EL (cell line): ENCODE measurements at regions not wholly inside any gene's neighbourhood (a gene's known extent, or its start where the extent isn't known, plus 50 kb on each side); places are given as distances from the start of the nearest gene placed in this dataset.
"Not testable (repeated sequence)": the region's sequence is repeated elsewhere in the genome, so short reads cannot be mapped to it uniquely, and the experiment has no call there.

Source experiments
- DNase-seq: peaks from one replicate; pipeline ENCODE4 v3.0.0-alpha.2; 2016

GRCh38 chr10:71086439-71087080 lies 125.8 kb upstream of the UNC5B start:
- no peak for DNase-seq

DNA sequence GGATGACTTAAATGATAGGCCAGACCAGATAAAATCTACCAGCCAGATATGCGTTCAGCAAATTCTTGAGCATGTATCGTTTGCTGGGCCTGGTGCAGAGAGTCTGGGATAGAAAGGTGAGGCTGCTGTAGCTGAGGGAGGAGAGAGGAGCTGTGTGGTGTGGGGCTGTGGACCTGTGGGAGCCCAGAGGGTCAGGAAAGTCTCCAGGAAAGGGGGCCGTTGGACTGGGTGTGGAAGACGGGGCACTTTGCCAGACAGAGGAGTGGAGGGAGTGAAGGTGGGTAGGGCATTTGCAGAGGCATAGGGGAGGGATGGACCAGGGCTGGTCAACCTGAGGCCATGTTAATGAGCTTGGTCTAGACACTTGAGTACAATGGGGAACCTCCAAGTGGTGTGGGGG lies 124.7 kb upstream of the UNC5B start:
- no peak for DNase-seq

- no peak for DNase-seq
Measured at GRCh38 chr10:71088054-71088453, 124.3 kb upstream of the UNC5B start.

DNA sequence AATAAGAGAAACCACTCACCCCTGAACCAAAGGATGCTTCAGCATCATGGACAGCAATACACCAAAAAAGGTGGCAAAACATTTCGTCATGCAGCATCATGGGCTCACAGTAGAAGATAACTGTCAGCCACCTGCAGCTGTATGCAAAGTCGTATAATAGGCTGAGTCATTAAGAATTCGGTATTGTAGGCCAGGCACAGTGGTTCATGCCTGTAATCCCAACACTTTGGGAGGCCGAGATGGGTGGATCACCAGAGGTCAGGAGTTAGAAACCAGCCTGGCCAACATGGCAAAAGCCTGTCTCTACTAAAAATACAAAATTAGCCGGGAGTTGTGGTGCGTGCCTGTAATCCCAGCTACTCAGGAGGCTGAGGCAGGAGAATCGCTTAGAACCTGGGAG lies 123.8 kb upstream of the UNC5B start:
- DNase-seq = not testable (repeated sequence)

- DNase-seq = no peak
Measured at GRCh38 chr10:71089162-71089561, 123.2 kb upstream of the UNC5B start.

DNA sequence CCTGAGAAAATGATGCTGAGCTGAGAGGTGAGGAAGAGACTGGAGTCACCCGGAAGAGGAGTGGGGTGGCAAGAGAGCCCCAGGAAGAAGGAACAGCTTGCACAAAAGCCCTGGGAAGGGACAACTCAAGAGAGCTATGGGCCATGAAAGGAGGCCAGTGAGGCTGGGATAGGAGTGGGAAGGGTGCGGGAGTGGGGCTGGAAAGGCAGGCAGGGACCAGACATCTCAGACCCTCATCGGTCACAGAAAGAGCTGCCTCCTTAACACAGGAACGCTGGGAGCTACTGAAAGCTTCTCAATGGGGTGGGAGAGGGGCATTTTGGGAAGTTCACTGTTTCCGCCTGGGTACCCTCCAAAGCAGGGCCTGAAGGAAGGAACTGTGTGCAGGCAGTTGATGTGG lies 122.0 kb upstream of the UNC5B start:
- DNase-seq = no peak

DNA sequence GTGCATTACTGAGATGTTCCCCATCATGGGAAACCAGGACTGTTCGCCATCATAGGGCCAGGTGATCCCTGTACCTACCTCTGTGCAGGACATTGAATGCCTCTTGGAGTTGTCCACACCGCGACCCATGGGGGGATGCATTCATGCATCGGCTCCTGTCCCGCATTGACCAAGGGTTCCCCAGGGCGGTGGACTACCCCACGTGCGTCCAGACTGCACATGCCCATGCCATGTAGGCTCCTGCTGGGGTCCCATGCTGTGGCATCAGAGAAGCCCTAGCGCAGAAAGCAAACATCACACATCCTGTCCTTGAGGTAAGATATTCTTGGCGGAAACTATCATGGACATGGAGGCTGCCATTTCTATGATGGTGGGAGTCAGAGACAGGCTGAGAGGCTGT lies 121.6 kb upstream of the UNC5B start:
- no peak for DNase-seq

- no peak for DNase-seq
Measured at GRCh38 chr10:71092812-71093401, 119.5 kb upstream of the UNC5B start.

GRCh38 chr10:71093531-71093930 lies 118.8 kb upstream of the UNC5B start:
- no peak for DNase-seq

DNA sequence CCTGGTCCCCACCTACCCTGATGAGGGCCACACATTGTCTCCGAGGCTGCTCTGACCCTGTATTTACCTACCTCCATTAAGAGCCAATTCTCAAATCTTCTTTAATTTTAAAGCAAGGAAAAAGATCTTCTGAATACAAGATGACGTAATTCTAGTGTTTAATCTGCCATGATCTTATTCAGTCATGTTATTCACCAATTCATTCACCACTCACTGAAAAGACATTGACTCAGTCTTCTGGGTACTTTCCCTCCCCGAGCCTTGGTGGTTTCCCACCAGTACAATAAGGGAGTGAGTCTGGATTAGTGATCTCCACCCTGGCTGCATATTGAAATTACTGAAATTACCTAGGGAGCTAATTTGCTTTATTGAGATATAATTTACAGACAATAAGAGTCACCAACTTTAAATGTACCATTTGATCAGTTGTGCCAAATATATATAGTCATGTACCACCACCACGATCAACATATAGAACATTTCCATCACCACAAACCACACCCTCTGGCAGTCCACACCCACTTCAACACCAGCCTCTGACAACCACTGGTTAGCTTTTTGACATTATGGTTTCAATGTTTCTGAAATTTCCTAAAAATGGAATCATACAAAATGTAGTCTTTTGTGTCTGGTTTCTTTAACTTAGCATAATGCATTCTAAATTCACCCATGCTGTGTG lies 117.5 kb upstream of the UNC5B start:
- DNase-seq = no peak

- DNase-seq = no peak
Measured at GRCh38 chr10:71099731-71100361, 112.5 kb upstream of the UNC5B start.

DNA sequence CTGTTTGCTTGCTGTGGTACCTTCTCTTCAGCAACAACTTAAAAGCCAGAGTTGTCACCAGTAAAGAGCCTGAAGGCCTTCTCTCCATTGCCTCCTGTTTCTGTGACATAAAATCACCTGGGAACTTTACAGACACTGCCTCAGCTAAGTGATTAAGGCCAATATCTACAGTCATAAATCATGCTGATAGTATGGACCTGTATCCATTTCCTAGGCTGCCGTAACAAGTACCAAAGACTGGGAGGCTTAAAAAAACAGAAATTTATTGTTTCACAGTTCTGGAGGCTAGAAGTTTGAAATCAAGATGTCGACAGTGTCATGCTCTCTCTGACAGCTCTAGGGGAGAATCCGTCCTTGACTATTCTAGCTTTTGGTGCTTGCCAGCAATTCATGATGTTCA lies 108.4 kb upstream of the UNC5B start:
- DNase-seq = no peak

- DNase-seq = not testable (repeated sequence)
Measured at GRCh38 chr10:71106151-71106550, 106.2 kb upstream of the UNC5B start.

DNA sequence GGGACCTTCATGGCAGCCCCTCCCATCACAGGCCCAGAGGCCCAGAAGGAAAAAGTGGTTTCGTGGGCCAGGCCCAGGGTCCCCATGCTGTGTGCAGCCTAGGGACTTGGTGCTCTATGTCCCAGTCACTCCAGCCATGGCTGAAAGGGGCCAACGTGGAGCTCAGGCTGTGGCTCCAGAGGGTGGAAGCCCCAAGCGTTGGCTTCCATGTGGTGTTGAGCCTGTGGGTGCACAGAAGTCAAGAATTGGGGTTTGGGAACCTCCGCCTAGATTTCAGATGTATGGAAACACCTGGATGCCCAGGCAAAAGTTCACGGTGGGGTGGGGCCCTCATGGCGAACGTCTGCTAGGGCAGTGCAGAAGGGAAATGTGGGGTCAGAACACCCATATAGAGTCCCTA lies 105.3 kb upstream of the UNC5B start:
- not testable (repeated sequence) for DNase-seq

GRCh38 chr10:71108042-71108441 lies 104.3 kb upstream of the UNC5B start:
- not testable (repeated sequence) for DNase-seq

GRCh38 chr10:71112138-71112785 lies 100.1 kb upstream of the UNC5B start:
- no peak for DNase-seq

- no peak for DNase-seq
Measured at GRCh38 chr10:71116426-71116825, 95.9 kb upstream of the UNC5B start.

DNA sequence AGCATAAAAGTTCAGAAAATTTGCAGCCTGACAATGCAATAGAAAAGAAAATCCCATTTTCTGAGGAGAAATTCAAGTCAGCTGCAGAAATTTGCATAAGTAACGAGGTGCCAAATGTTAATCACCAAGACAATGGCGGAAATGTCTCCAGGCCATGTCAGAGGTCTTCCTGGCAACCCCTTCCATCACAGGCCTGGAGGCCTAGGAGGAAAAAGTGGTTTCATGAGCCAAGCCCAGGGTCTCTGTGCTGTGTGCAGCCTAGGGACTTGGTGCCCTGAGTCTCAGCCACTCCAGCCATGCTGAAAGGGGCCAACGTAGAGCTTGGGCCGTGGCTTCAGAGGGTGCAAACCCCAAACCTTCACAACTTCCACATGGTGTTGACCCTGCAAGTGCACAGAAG lies 94.8 kb upstream of the UNC5B start:
- not testable (repeated sequence) for DNase-seq

DNA sequence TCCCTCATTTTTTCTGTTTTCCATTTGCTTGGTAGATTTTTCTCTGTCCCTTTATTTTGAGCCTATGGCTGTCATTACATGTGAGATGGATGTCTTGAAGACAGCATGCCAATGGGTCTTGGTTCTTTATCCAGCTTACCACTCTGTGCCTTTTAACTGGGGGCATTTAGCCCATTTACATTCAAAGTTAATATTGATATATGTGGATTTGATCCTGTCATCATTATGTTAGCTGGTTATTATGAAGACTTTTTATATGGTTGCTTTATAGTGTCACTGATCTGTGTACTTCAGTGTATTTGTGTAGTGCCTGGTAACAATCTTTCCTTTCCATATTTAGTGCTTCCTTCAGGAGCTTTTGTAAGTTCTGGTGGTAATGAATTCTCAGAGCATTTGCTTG lies 89.3 kb upstream of the UNC5B start:
- DNase-seq = no peak

DNA sequence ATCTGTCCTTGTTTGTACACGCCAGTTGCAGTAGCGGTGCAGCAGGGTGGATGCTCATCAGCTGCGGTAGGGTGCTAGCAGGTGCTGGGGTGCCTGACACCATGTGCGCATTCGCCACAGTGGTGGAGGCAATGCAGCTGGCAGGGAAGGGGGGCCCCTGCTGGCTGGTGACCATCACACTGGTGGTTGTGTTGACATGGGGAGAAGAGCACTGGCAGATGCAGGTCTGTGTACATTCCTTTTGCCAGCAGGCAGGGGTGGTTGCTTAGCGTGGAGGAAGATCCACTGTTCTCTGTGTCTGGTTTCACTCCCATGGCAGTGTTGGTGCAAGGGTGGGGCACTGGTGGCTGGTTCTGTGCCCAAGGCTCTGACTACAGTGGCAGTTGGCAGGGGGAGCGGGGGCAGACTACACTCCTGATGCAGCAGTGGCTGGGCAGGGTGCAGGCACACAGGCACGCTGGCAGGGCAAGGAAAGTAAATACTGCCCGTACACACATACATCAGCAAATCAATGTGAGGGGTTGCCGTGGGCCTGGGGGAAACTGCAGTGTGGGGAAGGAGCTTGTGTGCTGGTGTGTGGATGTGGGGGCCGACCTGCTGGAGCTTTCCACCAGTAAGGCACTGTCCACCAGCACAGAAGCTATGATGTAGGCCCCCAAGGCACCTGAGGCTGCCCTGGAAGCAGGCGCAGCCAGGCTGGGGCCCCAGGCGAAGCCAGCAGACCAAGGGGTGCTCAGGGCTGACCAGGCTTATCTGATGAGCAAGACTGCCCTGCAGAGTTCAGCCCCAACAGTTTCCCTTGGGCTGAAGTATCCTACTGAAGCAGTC lies 87.2 kb upstream of the UNC5B start:
- no peak for DNase-seq

DNA sequence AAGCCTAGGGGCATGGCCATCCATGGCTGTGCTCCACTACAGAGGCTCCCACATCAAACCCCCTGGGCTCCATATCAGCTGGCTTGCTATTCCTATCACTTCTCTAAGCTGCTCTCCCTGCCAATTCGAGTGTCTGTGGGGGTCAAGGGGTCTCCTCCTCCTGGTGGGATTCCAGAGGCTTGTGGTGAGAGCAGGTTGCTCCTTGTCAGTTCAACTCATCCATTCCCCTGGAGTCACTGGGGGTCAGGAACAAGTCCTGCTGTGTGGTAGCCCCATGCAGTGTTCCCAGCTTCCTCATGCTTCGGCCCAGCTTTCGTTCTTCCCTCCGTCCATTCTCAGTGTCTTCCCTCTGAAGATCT lies 86.6 kb upstream of the UNC5B start:
- no peak for DNase-seq

DNA sequence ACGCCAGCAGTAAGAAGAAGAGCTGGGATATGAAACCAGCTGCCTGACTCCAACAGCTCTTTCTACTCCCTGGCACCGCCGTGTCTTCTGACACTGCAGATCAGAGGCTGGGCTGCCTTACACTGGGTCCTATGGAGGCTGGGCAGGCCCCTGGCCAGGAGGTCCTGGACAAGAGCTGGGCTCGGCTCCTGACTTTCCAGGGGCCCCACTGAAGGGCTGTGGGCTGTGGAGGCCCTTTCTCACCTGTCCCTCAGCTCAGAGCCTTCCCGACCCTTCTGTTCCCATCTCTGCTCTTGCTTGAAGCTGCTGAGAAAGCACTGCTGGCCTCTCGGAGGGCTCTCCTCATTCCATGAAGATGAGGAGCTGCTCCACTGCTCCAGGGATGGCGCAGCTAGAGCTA lies 85.9 kb upstream of the UNC5B start:
- DNase-seq = no peak

GRCh38 chr10:71127104-71127503 lies 85.3 kb upstream of the UNC5B start:
- DNase-seq = no peak
